Naive thymus-derived CD4-positive, alpha-beta T cell (primary cell): ENCODE measurements at regions not wholly inside any gene's neighbourhood (a gene's known extent, or its start where the extent isn't known, plus 50 kb on each side); places are given as distances from the start of the nearest gene placed in this dataset.

Experiments used
- ATAC-seq: fragments of 150-1000 bp; cut with Tn5 transposase; 2 replicates; pipeline ENCODE4 v1.10.0; 2021; ENCODE audit warnings: mild to moderate bottlenecking, moderate library complexity
- CTCF ChIA-PET: fragments of 350-600 bp; sonication (Branson Sonifier 250); formaldehyde crosslinking; loops from one replicate; lab custom pipeline; 2021; ENCODE audit warnings: antibody characterized with exemption; lab: Charles Lee
- POLR2A ChIA-PET: fragments of 350-600 bp; sonication (Branson Sonifier 250); formaldehyde crosslinking; loops from one replicate; lab custom pipeline; 2021; ENCODE audit warnings: antibody characterized with exemption, inconsistent platforms; lab: Charles Lee
- DNase-seq, 9 donors: peaks; one replicate each; pipeline versions ENCODE4 v3.0.0 to v3.0.0-alpha.2; 2020 to 2022; ENCODE audit warnings: mixed read lengths in 1 of 9
- H3K27ac ChIP-seq: one replicate; pipeline ENCODE4 v1.7.0; 2013; ENCODE audit warnings: mild to moderate bottlenecking, low read depth, low read length, moderate library complexity
- H3K27me3 ChIP-seq, 2 donors: one replicate each; pipeline ENCODE4 v1.7.0; 2013; ENCODE audit warnings: low read length in 2 of 2, mild to moderate bottlenecking in 2 of 2, moderate library complexity in 2 of 2; ENCODE audit not compliant: control insufficient read depth in 2 of 2, insufficient read depth in 2 of 2
- H3K36me3 ChIP-seq, 3 experiments: 1 replicate in 2 of 3; 2 replicates in 1 of 3; pipeline ENCODE4 v1.7.0; 2013; ENCODE audit warnings: low read length in 3 of 3, mild to moderate bottlenecking in 3 of 3, moderate library complexity in 1 of 3; ENCODE audit not compliant: insufficient read depth in 3 of 3, control insufficient read depth in 2 of 3
- H3K4me1 ChIP-seq, 2 donors: one replicate each; pipeline ENCODE4 v1.7.0; 2013; ENCODE audit warnings: low read length in 2 of 2, mild to moderate bottlenecking in 2 of 2, moderate library complexity in 1 of 2; ENCODE audit not compliant: control insufficient read depth in 2 of 2, insufficient read depth in 2 of 2
- H3K4me3 ChIP-seq: 2 replicates; pipeline ENCODE4 v1.7.0; 2013; ENCODE audit warnings: mild to moderate bottlenecking, low read length
- H3K9me3 ChIP-seq, 3 experiments: 1 replicate in 2 of 3; 2 replicates in 1 of 3; pipeline ENCODE4 v1.7.0; 2013; ENCODE audit warnings: low read length in 3 of 3; ENCODE audit not compliant: control insufficient read depth in 2 of 3
- H3K27ac Mint-ChIP-seq, 9 donors: one replicate each; pipeline ENCODE4 v1.8.0; 2020 to 2022; ENCODE audit warnings: mixed read lengths in 9 of 9, mild to moderate bottlenecking in 8 of 9, moderate library complexity in 5 of 9, inconsistent platforms in 2 of 9
- H3K27me3 Mint-ChIP-seq, 5 donors: one replicate each; pipeline ENCODE4 v1.8.0; 2021 to 2022; ENCODE audit warnings: mixed read lengths in 5 of 5, mild to moderate bottlenecking in 1 of 5
- H3K36me3 Mint-ChIP-seq, 5 donors: one replicate each; pipeline ENCODE4 v1.8.0; 2020 to 2022; ENCODE audit warnings: mixed read lengths in 5 of 5, mild to moderate bottlenecking in 3 of 5, inconsistent platforms in 1 of 5
- H3K4me1 Mint-ChIP-seq, 7 donors: one replicate each; pipeline ENCODE4 v1.8.0; 2020 to 2022; ENCODE audit warnings: mixed read lengths in 7 of 7, mild to moderate bottlenecking in 3 of 7, inconsistent platforms in 1 of 7
- H3K4me3 Mint-ChIP-seq, 10 donors: one replicate each; pipeline ENCODE4 v1.8.0; 2020 to 2022; ENCODE audit warnings: mild to moderate bottlenecking in 10 of 10, mixed read lengths in 10 of 10, moderate library complexity in 6 of 10, inconsistent platforms in 2 of 10
- H3K9me3 Mint-ChIP-seq, 11 donors: one replicate each; pipeline ENCODE4 v1.8.0; 2020 to 2022; ENCODE audit warnings: mixed read lengths in 11 of 11, mild to moderate bottlenecking in 4 of 11, inconsistent platforms in 1 of 11, moderate library complexity in 1 of 11
- intact Hi-C, 2 donors: fragments of 100-400 bp; cut with micrococcal nuclease; formaldehyde crosslinking; loops; one replicate each; pipeline ENCODE4 v1.15.1; 2023

DNA sequence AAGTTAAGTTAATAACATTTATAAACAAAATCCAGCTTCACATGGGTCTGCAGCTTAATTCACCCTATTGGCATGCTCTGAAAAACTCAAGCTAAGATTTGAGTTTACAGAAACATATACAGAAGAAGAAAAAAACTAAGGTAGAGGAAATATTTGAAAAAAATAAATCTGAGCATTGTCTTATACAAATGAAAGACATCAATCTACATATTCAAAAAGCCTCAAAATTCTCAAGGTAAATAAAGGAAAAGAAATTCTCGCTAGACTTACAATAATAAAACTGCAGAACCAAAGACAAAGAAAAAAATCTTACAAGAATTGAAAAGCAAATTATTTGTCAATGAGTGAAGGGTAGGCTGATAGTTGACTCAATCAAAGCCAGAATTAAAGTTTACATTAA is 493.4 kb downstream of the CETN3 start:
- DNase-seq (no peak), ATAC-seq (no peak)
- Mint-ChIP-seq H3K36me3 (no peaks in the 10 kb centered on the region), H3K27ac (no peak overlapping the region), H3K4me1 (no peaks in the 10 kb centered on the region), H3K4me3 (no peak overlapping the region), H3K27me3 (no peaks in the 10 kb centered on the region), H3K9me3 (peaks cover 0 to 5% (median 0%) of the 10 kb centered on the region in 11 donors)
- intact Hi-C loops = no loop called here
- H3K27ac ChIP-seq = no peak overlapping the region
- H3K27me3 ChIP-seq = no peaks in the 10 kb centered on the region
- no peaks in the 10 kb centered on the region for H3K4me1 ChIP-seq
- ChIA-PET CTCF (no interaction called here), POLR2A (no interaction called here)
- no peaks in the 10 kb centered on the region for H3K9me3 ChIP-seq
- no peaks in the 10 kb centered on the region for H3K36me3 ChIP-seq
- no peak overlapping the region for H3K4me3 ChIP-seq

DNA sequence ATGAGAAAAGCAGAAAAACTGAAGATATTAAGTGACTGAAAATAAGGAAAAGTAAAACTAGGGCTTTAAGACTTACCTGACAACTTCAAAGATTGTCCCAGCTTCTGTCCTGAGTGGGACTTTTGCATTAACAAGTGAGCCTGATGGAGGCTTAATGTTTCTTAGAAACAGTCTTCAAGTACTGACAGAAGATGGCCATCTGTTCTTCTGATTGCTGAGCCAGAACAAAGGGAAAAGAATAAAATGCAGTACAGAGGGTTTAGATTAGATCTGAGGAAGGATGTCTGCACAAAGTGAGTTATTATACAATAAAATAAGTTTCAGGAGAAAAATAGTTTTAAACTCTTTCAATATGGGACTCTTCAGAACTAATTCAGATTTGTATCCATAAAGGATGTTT is 500.7 kb downstream of the CETN3 start:
- peaks cover 0 to 8% (median 0%) of the 10 kb centered on the region in 11 donors for H3K9me3 Mint-ChIP-seq
- POLR2A ChIA-PET = no interaction called here
- H3K4me3 Mint-ChIP-seq = no peak overlapping the region
- no peaks in the 10 kb centered on the region for H3K9me3 ChIP-seq
- H3K27ac Mint-ChIP-seq = no peak overlapping the region
- no peak overlapping the region for H3K27ac ChIP-seq
- peaks cover 0 to 3% (median 0%) of the 10 kb centered on the region in 5 donors for H3K36me3 Mint-ChIP-seq
- no peaks in the 10 kb centered on the region for H3K4me1 Mint-ChIP-seq
- no peaks in the 10 kb centered on the region for H3K27me3 ChIP-seq
- no peaks in the 10 kb centered on the region for H3K36me3 ChIP-seq
- H3K4me3 ChIP-seq = no peak overlapping the region
- no peak for DNase-seq
- H3K4me1 ChIP-seq = no peaks in the 10 kb centered on the region
- H3K27me3 Mint-ChIP-seq = no peaks in the 10 kb centered on the region
- CTCF ChIA-PET = no interaction called here
- intact Hi-C loops = no loop called here
- no peak for ATAC-seq

DNA sequence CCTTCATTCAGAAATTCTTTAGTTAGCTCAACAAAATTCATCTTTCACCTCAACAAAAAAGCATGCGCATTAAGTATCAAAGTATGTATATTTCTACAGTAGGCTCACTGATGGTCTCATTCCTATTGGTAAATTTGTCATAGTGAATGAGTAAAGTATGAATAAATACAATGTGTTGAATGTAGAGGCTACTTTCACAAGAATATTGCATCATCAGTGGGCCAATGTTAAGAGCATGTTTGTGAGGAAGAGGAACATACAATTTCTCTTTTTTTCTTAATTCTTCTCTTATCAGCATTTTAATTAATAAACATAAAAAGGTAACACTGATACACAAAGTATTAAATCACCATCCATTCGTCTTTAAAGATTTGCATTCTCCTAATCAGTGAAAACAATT is 505.1 kb downstream of the CETN3 start:
- no peak for DNase-seq
- no peak overlapping the region for H3K4me3 Mint-ChIP-seq
- no peak overlapping the region for H3K27ac Mint-ChIP-seq
- Histone ChIP-seq H3K36me3 (no peaks in the 10 kb centered on the region), H3K27ac (no peak overlapping the region), H3K4me1 (no peaks in the 10 kb centered on the region), H3K27me3 (no peaks in the 10 kb centered on the region), H3K4me3 (no peak overlapping the region), H3K9me3 (no peaks in the 10 kb centered on the region)
- H3K36me3 Mint-ChIP-seq = peaks cover 0 to 3% (median 0%) of the 10 kb centered on the region in 5 donors
- CTCF ChIA-PET = no interaction called here
- H3K27me3 Mint-ChIP-seq = no peaks in the 10 kb centered on the region
- no peaks in the 10 kb centered on the region for H3K4me1 Mint-ChIP-seq
- POLR2A ChIA-PET = no interaction called here
- intact Hi-C loops = no loop called here
- ATAC-seq = no peak
- peaks cover 0 to 9% (median 0%) of the 10 kb centered on the region in 11 donors for H3K9me3 Mint-ChIP-seq

DNA sequence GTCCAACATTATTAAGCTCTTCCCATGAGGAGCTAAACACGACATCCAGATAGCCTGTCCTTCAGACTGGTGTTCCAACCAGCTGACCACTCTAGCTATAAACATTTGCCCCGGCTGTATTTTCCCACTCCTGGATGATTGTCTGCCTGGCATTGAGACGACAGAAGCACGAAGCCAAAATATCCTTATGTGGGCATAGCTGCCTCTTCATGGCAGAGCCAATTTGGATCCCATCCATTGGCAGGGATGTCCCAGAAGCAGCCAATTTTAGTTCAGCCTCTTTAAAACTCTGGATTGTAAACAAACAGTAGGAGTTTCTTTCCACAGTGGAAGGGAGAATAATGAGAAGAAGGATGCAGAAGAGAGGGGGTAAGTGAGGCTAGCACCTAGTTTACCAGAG is 507.6 kb downstream of the CETN3 start:
- no peaks in the 10 kb centered on the region for H3K36me3 ChIP-seq
- peaks cover 0 to 14% (median 0%) of the 10 kb centered on the region in 11 donors for H3K9me3 Mint-ChIP-seq
- H3K36me3 Mint-ChIP-seq = no peaks in the 10 kb centered on the region
- no peaks in the 10 kb centered on the region for H3K9me3 ChIP-seq
- H3K4me1 ChIP-seq = no peaks in the 10 kb centered on the region
- DNase-seq = no peak
- ATAC-seq = no peak
- no peaks in the 10 kb centered on the region for H3K27me3 Mint-ChIP-seq
- H3K4me3 Mint-ChIP-seq = no peak overlapping the region
- intact Hi-C loops = no loop called here
- no peaks in the 10 kb centered on the region for H3K27me3 ChIP-seq
- H3K27ac Mint-ChIP-seq = no peak overlapping the region
- H3K27ac ChIP-seq = no peak overlapping the region
- H3K4me1 Mint-ChIP-seq = no peaks in the 10 kb centered on the region
- POLR2A ChIA-PET = no interaction called here
- CTCF ChIA-PET = no interaction called here
- H3K4me3 ChIP-seq = no peak overlapping the region

DNA sequence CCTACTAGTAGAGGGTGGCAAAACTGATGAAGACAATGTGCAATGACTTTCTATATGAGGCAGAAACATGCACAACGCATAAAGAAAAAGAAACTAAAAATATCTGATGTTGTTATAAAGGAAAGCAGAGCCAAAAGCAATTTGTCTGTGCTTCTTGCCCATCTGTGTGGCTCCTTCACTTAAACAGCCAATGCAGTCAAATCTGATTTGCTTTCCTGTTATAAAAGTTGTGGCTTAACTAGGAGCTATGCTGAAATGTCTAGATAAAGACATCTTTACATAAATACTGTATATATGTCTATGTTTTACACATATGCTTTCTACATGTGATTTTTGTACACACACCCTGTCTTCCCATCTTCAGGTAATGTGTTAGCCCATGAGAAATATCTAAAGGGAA is 508.2 kb downstream of the CETN3 start:
- H3K9me3 Mint-ChIP-seq = peaks cover 0 to 16% (median 0%) of the 10 kb centered on the region in 11 donors
- Histone ChIP-seq H3K4me3 (no peak overlapping the region), H3K27ac (no peak overlapping the region), H3K27me3 (no peaks in the 10 kb centered on the region), H3K9me3 (no peaks in the 10 kb centered on the region), H3K36me3 (no peaks in the 10 kb centered on the region), H3K4me1 (no peaks in the 10 kb centered on the region)
- H3K27me3 Mint-ChIP-seq = no peaks in the 10 kb centered on the region
- H3K27ac Mint-ChIP-seq = no peak overlapping the region
- DNase-seq (no peak), ATAC-seq (no peak)
- H3K4me1 Mint-ChIP-seq = no peaks in the 10 kb centered on the region
- ChIA-PET CTCF (no interaction called here), POLR2A (no interaction called here)
- no peak overlapping the region for H3K4me3 Mint-ChIP-seq
- H3K36me3 Mint-ChIP-seq = no peaks in the 10 kb centered on the region
- intact Hi-C loops = no loop called here

DNA sequence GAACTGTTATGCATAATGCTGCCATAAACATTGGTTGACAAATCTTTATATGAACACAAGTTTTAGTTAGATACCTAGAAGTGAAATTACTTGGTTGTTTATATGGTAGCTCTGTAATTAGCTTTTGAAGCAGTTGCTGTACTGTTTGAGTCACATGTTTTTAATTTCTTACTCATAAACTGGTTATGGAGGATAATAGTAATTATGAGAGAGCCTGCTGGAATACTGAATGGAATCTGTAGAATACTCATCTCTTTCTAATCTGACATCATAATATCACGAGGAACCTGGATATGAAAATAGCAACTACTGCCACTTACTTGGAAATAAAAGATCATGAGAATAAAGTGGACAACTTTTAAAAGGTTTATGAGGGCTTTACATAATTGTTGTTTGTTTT is 509.2 kb downstream of the CETN3 start:
- ChIA-PET POLR2A (no interaction called here), CTCF (no interaction called here)
- no peak for ATAC-seq
- Mint-ChIP-seq H3K27ac (no peak overlapping the region), H3K9me3 (peaks cover 0 to 21% (median 2%) of the 10 kb centered on the region in 11 donors), H3K36me3 (no peaks in the 10 kb centered on the region), H3K4me3 (no peak overlapping the region), H3K27me3 (no peaks in the 10 kb centered on the region), H3K4me1 (no peaks in the 10 kb centered on the region)
- no peak overlapping the region for H3K4me3 ChIP-seq
- no peaks in the 10 kb centered on the region for H3K9me3 ChIP-seq
- no peaks in the 10 kb centered on the region for H3K4me1 ChIP-seq
- no peaks in the 10 kb centered on the region for H3K27me3 ChIP-seq
- no peak for DNase-seq
- no peak overlapping the region for H3K27ac ChIP-seq
- no peaks in the 10 kb centered on the region for H3K36me3 ChIP-seq
- intact Hi-C loops = no loop called here

DNA sequence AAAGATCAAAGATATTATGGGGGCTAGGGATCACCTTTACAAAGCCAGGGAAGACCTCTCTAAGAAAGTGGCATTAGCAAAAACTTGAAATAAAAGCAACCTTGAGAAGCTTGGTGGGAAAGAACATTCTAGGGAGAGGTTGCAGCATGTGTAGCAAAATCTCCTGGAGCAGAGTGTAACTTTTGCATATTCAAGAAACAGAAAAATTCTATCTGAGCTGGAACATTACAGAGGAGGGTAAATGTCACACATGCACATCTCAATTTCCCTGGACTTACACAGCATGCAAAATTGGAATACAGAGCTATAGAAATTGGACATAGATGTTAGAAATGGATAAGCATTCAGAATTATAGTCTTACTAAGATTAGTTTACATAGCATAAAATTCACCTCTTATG is 510.0 kb downstream of the CETN3 start:
- POLR2A ChIA-PET = no interaction called here
- Histone ChIP-seq H3K4me1 (no peaks in the 10 kb centered on the region), H3K36me3 (no peaks in the 10 kb centered on the region), H3K9me3 (no peaks in the 10 kb centered on the region), H3K4me3 (no peak overlapping the region), H3K27me3 (no peaks in the 10 kb centered on the region), H3K27ac (no peak overlapping the region)
- Mint-ChIP-seq H3K36me3 (no peaks in the 10 kb centered on the region), H3K9me3 (peaks cover 0 to 28% (median 3%) of the 10 kb centered on the region in 11 donors), H3K4me3 (no peak overlapping the region), H3K27ac (no peak overlapping the region), H3K4me1 (no peaks in the 10 kb centered on the region), H3K27me3 (no peaks in the 10 kb centered on the region)
- ATAC-seq (no peak), DNase-seq (no peak)
- intact Hi-C loops = no loop called here
- CTCF ChIA-PET = no interaction called here
